Breast epithelium (tissue), 3 donors: ENCODE measurements at regions not wholly inside any gene's neighbourhood (a gene's known extent, or its start where the extent isn't known, plus 50 kb on each side); places are given as distances from the start of the nearest gene placed in this dataset.

Source experiments
- CTCF ChIP-seq, 3 donors: fragments of 450-650 bp; IDR thresholded peaks; one replicate each; pipeline ENCODE4 v1.5.1; 2016 to 2017; ENCODE audit warnings: antibody characterized with exemption in 3 of 3, mild to moderate bottlenecking in 3 of 3, moderate library complexity in 3 of 3
- POLR2A ChIP-seq: fragments of 450-650 bp; IDR thresholded peaks from one replicate; pipeline ENCODE4 v1.6.1; 2016; ENCODE audit warnings: antibody characterized with exemption, mild to moderate bottlenecking, moderate library complexity
- POLR2AphosphoS5 ChIP-seq, 3 donors: sonication (generic); formaldehyde crosslinking; IDR thresholded peaks; one replicate each; pipeline ENCODE4 v1.6.1; 2017; ENCODE audit warnings: antibody characterized with exemption in 3 of 3

GRCh38 chr12:63266988-63267387 is 116.0 kb upstream of the AVPR1A start:
- no peak for TF ChIP-seq CTCF (IDR thresholded peaks at IDR 0.05)
- no peak for TF ChIP-seq POLR2AphosphoS5 (IDR thresholded peaks at IDR 0.05)
- no peak for TF ChIP-seq POLR2A
